ENCODE measurements at regions not wholly inside any gene's neighbourhood (a gene's known extent, or its start where the extent isn't known, plus 50 kb on each side); places are given as distances from the start of the nearest gene placed in this dataset.

DNA sequence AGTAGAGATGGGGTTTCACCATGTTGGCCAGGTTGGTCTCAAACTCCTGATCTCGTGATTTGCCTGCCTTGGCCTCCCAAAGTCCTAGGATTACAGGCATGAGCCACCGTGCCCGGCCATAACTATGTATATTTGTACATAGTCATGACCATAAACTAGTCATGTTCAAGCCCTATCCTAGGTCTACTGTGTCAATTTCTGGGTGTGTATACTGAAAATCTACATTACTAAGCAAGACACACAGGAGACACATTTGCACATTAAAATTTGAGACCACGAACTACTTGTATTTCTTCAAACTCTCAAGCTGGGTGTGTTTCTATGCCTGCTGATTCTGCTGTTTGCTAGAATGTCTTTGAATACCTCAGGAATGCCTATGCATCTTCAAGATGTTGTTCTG is 451.3 kb upstream of the MCTP2 start:
- no TSS peak for BruUV-seq (replicated peaks)
- ChIA-PET CTCF (no interaction called here), RAD21 (ENCODE audit: unreplicated experiment) (no interaction called here), SMC1A (ENCODE audit: uncharacterized antibody, unreplicated experiment) (no interaction called here), POLR2A (no interaction called here)
- FAIRE-seq: no peak
- no peak overlapping the region for H3K4me2 ChIP-seq (ENCODE audit: control insufficient read depth, insufficient read depth)
- no peak overlapping the region for H3K4me3 ChIP-seq
- no peaks in the 10 kb centered on the region for H3K79me2 ChIP-seq (ENCODE audit: control insufficient read depth, insufficient read depth, low read length)
- in situ Hi-C loops (cut with MboI): no loop called here
- no peak overlapping the region for H2AFZ ChIP-seq (ENCODE audit: control insufficient read depth, low read depth, low read length)
- ATAC-seq: no peak
- H3K27ac ChIP-seq (ENCODE audit: control insufficient read depth, insufficient read depth): no peak overlapping the region
- H3K36me3 ChIP-seq (ENCODE audit: control insufficient read depth in 2 of 2, insufficient read depth in 2 of 2, low read length in 1 of 2): no peaks in the 10 kb centered on the region
- no peak overlapping the region for H3K9ac ChIP-seq (ENCODE audit: control insufficient read depth, insufficient read depth, low read length)
- no peak for TF ChIP-seq POLR2AphosphoS5 (IDR thresholded peaks at IDR 0.05; ENCODE audit: low read length)
- no peak for TF ChIP-seq ESRRA (IDR thresholded peaks at IDR 0.05; ENCODE audit: low read length)
- no peak for TF ChIP-seq TCF12 (IDR thresholded peaks at IDR 0.05; ENCODE audit: low read depth, low read length)
- no peak for TF ChIP-seq SUPT20H (IDR thresholded peaks at IDR 0.05; ENCODE audit: borderline replicate concordance, control insufficient read depth, low read depth, low read length)
- TF ChIP-seq, protein P1, sequence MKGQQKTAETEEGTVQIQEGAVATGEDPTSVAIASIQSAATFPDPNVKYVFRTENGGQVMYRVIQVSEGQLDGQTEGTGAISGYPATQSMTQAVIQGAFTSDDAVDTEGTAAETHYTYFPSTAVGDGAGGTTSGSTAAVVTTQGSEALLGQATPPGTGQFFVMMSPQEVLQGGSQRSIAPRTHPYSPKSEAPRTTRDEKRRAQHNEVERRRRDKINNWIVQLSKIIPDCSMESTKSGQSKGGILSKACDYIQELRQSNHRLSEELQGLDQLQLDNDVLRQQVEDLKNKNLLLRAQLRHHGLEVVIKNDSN (IDR thresholded peaks at IDR 0.05; ENCODE audit: borderline replicate concordance, extremely low read length, insufficient read depth, low read depth, low read length): no peak
- no peaks in the 10 kb centered on the region for H4K20me1 ChIP-seq (ENCODE audit: control insufficient read depth, insufficient read depth)
- H3K4me1 ChIP-seq (ENCODE audit: control insufficient read depth, insufficient read depth, low read length): no peaks in the 10 kb centered on the region
- 28% methylated on average over 4 of the region's 4 CpGs for WGBS (ENCODE audit: insufficient coverage, insufficient replicate concordance, low lambda C conversion rate, missing lambda C conversion rate)
- DNase-seq (ENCODE audit: low read depth, low spot score): no peak
- intact Hi-C loops (cut with micrococcal nuclease; ENCODE audit: unreplicated experiment): no loop called here
- no peaks in the 10 kb centered on the region for H3K9me3 ChIP-seq (replicated peaks; ENCODE audit: control insufficient read depth, insufficient read depth, low read length)
- no peaks in the 10 kb centered on the region for H3K27me3 ChIP-seq (replicated peaks in 1 of 2; ENCODE audit: control insufficient read depth in 2 of 2, insufficient read depth in 2 of 2, low read length in 1 of 2)

DNA sequence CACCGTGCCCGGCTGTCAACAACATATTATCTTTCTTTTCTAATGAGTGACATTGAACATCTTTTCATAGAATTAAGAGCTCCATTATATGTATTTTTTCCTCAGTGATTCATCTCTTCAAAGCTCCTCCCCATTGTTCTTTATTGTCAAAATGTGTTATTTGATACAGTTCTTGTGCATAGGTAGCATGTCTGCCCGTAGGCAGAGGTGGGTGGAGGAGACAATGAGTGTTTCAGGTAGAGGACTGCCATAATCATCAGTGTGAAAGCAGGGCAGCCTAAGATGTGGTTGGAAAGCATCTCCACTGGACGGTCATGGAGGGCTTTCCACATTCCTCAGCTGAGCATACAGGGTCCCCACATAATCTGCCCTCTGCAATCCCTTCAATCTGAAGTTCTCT is 452.0 kb upstream of the MCTP2 start:
- DNase-seq (ENCODE audit: low read depth, low spot score): no peak
- ChIA-PET CTCF (no interaction called here), RAD21 (ENCODE audit: unreplicated experiment) (no interaction called here), SMC1A (ENCODE audit: uncharacterized antibody, unreplicated experiment) (no interaction called here), POLR2A (no interaction called here)
- no peak overlapping the region for H3K4me3 ChIP-seq
- H2AFZ ChIP-seq (ENCODE audit: control insufficient read depth, low read depth, low read length): no peak overlapping the region
- no peaks in the 10 kb centered on the region for H3K9me3 ChIP-seq (replicated peaks; ENCODE audit: control insufficient read depth, insufficient read depth, low read length)
- BruUV-seq (replicated peaks): no TSS peak
- TF ChIP-seq STAT3 (IDR thresholded peaks at IDR 0.05; ENCODE audit: low read depth, low read length) (no peak), POU2F2 (IDR thresholded peaks at IDR 0.05; ENCODE audit: borderline replicate concordance, low read depth, low read length) (no peak), KLF5 (IDR thresholded peaks at IDR 0.05; ENCODE audit: partially characterized antibody) (no peak), ASH2L (IDR thresholded peaks at IDR 0.05; ENCODE audit: borderline replicate concordance, low read depth) (no peak), TCF3 (IDR thresholded peaks at IDR 0.05; ENCODE audit: borderline replicate concordance, insufficient read depth, low read depth, low read length) (no peak), MYB (IDR thresholded peaks at IDR 0.05; ENCODE audit: borderline replicate concordance, low read depth, low read length) (no peak), BHLHE40 (IDR thresholded peaks at IDR 0.05; ENCODE audit: borderline replicate concordance in 1 of 2, low read depth in 2 of 2, low read length in 1 of 2) (no peak), CBX5 (IDR thresholded peaks at IDR 0.05; ENCODE audit: low read depth) (no peak), KAT2A (conservative IDR thresholded peaks at IDR 0.05; ENCODE audit: control insufficient read depth, low read depth, low read length) (no peak)
- TF ChIP-seq, protein P2, sequence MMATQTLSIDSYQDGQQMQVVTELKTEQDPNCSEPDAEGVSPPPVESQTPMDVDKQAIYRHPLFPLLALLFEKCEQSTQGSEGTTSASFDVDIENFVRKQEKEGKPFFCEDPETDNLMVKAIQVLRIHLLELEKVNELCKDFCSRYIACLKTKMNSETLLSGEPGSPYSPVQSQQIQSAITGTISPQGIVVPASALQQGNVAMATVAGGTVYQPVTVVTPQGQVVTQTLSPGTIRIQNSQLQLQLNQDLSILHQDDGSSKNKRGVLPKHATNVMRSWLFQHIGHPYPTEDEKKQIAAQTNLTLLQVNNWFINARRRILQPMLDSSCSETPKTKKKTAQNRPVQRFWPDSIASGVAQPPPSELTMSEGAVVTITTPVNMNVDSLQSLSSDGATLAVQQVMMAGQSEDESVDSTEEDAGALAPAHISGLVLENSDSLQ (IDR thresholded peaks at IDR 0.05): no peak
- TF ChIP-seq, protein P3, sequence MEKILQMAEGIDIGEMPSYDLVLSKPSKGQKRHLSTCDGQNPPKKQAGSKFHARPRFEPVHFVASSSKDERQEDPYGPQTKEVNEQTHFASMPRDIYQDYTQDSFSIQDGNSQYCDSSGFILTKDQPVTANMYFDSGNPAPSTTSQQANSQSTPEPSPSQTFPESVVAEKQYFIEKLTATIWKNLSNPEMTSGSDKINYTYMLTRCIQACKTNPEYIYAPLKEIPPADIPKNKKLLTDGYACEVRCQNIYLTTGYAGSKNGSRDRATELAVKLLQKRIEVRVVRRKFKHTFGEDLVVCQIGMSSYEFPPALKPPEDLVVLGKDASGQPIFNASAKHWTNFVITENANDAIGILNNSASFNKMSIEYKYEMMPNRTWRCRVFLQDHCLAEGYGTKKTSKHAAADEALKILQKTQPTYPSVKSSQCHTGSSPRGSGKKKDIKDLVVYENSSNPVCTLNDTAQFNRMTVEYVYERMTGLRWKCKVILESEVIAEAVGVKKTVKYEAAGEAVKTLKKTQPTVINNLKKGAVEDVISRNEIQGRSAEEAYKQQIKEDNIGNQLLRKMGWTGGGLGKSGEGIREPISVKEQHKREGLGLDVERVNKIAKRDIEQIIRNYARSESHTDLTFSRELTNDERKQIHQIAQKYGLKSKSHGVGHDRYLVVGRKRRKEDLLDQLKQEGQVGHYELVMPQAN (conservative IDR thresholded peaks at IDR 0.05): no peak
- no peaks in the 10 kb centered on the region for H3K4me1 ChIP-seq (ENCODE audit: control insufficient read depth, insufficient read depth, low read length)
- H3K9ac ChIP-seq (ENCODE audit: control insufficient read depth, insufficient read depth, low read length): no peak overlapping the region
- no peaks in the 10 kb centered on the region for H4K20me1 ChIP-seq (ENCODE audit: control insufficient read depth, insufficient read depth)
- in situ Hi-C loops (cut with MboI): no loop called here
- H3K4me2 ChIP-seq (ENCODE audit: control insufficient read depth, insufficient read depth): no peak overlapping the region
- H3K27me3 ChIP-seq (replicated peaks in 1 of 2; ENCODE audit: control insufficient read depth in 2 of 2, insufficient read depth in 2 of 2, low read length in 1 of 2): no peaks in the 10 kb centered on the region
- no peaks in the 10 kb centered on the region for H3K36me3 ChIP-seq (ENCODE audit: control insufficient read depth in 2 of 2, insufficient read depth in 2 of 2, low read length in 1 of 2)
- no peak for FAIRE-seq
- H3K27ac ChIP-seq (ENCODE audit: control insufficient read depth, insufficient read depth): no peak overlapping the region
- 40% methylated on average over 4 of the region's 4 CpGs for WGBS (ENCODE audit: insufficient coverage, insufficient replicate concordance, low lambda C conversion rate, missing lambda C conversion rate)
- ATAC-seq: no peak
- intact Hi-C loops (cut with micrococcal nuclease; ENCODE audit: unreplicated experiment): no loop called here
- no peaks in the 10 kb centered on the region for H3K79me2 ChIP-seq (ENCODE audit: control insufficient read depth, insufficient read depth, low read length)

All from GM12878 (cell line).